HL-60 (cell line): ENCODE measurements at regions not wholly inside any gene's neighbourhood (a gene's known extent, or its start where the extent isn't known, plus 50 kb on each side); places are given as distances from the start of the nearest gene placed in this dataset.

Experiments
- GABPA ChIP-seq: IDR thresholded peaks from 2 replicates; pipeline ENCODE4 v1.6.1; 2012; ENCODE audit warnings: low read depth
- POLR2AphosphoS5 ChIP-seq: IDR thresholded peaks from 2 replicates; pipeline ENCODE4 v1.6.1; 2012; ENCODE audit warnings: low read depth
- REST ChIP-seq: IDR thresholded peaks from 2 replicates; pipeline ENCODE4 v1.6.1; 2012; ENCODE audit warnings: low read depth; ENCODE audit not compliant: insufficient replicate concordance
- SPI1 ChIP-seq: IDR thresholded peaks from 2 replicates; pipeline ENCODE4 v1.6.1; 2012; ENCODE audit warnings: low read depth, mild to moderate bottlenecking, borderline replicate concordance
- TF ChIP-seq, protein P1 (sequence below): IDR thresholded peaks from one replicate; pipeline ENCODE4 v1.5.1; 2011; ENCODE audit warnings: low read length, control low read depth, inconsistent platforms; ENCODE audit not compliant: insufficient read depth

DNA sequence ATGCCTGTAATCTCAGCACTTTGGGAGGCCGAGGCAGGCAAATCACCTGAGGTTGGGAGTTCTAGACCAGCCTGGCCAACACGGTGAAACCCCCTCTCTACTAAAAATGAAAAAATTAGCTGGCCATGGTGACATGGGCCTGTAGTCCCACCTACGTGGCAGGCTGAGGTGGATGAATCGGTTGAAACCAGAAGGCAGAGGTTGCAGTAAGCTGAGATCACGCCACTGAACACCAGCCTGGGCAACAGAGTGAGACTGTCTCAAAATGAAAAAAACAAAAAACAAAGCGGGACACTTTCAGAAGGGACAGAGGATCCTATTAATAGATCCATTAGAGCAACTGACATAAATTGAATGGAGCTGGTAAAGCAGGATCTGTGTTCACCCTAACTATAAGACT lies 89.6 kb upstream of the SGCD start:
- TF ChIP-seq, protein P1, sequence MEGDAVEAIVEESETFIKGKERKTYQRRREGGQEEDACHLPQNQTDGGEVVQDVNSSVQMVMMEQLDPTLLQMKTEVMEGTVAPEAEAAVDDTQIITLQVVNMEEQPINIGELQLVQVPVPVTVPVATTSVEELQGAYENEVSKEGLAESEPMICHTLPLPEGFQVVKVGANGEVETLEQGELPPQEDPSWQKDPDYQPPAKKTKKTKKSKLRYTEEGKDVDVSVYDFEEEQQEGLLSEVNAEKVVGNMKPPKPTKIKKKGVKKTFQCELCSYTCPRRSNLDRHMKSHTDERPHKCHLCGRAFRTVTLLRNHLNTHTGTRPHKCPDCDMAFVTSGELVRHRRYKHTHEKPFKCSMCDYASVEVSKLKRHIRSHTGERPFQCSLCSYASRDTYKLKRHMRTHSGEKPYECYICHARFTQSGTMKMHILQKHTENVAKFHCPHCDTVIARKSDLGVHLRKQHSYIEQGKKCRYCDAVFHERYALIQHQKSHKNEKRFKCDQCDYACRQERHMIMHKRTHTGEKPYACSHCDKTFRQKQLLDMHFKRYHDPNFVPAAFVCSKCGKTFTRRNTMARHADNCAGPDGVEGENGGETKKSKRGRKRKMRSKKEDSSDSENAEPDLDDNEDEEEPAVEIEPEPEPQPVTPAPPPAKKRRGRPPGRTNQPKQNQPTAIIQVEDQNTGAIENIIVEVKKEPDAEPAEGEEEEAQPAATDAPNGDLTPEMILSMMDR, result no peak
- TF ChIP-seq SPI1 (no peak), POLR2AphosphoS5 (no peak), REST (no peak), GABPA (no peak)
